ENCODE measurements at regions not wholly inside any gene's neighbourhood (a gene's known extent, or its start where the extent isn't known, plus 50 kb on each side); places are given as distances from the start of the nearest gene placed in this dataset.

GRCh38 chr11:109249597-109249996, 172.4 kb upstream of the C11orf87 start:
- ChIA-PET CTCF (no interaction called here), POLR2A (no interaction called here)
- Mint-ChIP-seq H3K27me3 (ENCODE audit: insufficient read depth, unreplicated experiment) (peaks cover 8% of the 10 kb centered on the region), H3K4me3 (ENCODE audit: unreplicated experiment) (no peak overlapping the region), H3K27ac (ENCODE audit: unreplicated experiment) (no peak overlapping the region), H3K4me1 (ENCODE audit: low read depth, unreplicated experiment) (no peaks in the 10 kb centered on the region), H3K36me3 (ENCODE audit: insufficient read depth, unreplicated experiment) (no peaks in the 10 kb centered on the region), H3K9me3 (ENCODE audit: unreplicated experiment) (no peaks in the 10 kb centered on the region)
- intact Hi-C loops (cut with micrococcal nuclease; ENCODE audit: unreplicated experiment): no loop called here
- H3K9me3 ChIP-seq: no peaks in the 10 kb centered on the region
- no peaks in the 10 kb centered on the region for H3K4me1 ChIP-seq
- H3K27me3 ChIP-seq (replicated peaks; ENCODE audit: control insufficient read depth, insufficient read depth, low read length): no peaks in the 10 kb centered on the region
- no peaks in the 10 kb centered on the region for H3K36me3 ChIP-seq (ENCODE audit: control insufficient read depth, insufficient read depth, low read length)
- TF ChIP-seq CTCF (IDR thresholded peaks at IDR 0.05; ENCODE audit: insufficient read depth in 1 of 2, low read depth in 1 of 2, low read length in 1 of 2, severe bottlenecking in 1 of 2, unreplicated experiment in 1 of 2): no peak
- BruUV-seq (replicated peaks): no TSS peak
- no peak for DNase-seq
- H3K4me3 ChIP-seq (ENCODE audit: low read depth, low read length): no peak overlapping the region

- Mint-ChIP-seq H3K27ac (ENCODE audit: unreplicated experiment) (no peak overlapping the region), H3K9me3 (ENCODE audit: unreplicated experiment) (no peaks in the 10 kb centered on the region), H3K4me1 (ENCODE audit: low read depth, unreplicated experiment) (no peaks in the 10 kb centered on the region), H3K36me3 (ENCODE audit: insufficient read depth, unreplicated experiment) (no peaks in the 10 kb centered on the region), H3K27me3 (ENCODE audit: insufficient read depth, unreplicated experiment) (peaks cover 7% of the 10 kb centered on the region), H3K4me3 (ENCODE audit: unreplicated experiment) (no peak overlapping the region)
- no peak for DNase-seq
- no peaks in the 10 kb centered on the region for H3K4me1 ChIP-seq
- H3K9me3 ChIP-seq: no peaks in the 10 kb centered on the region
- no peak overlapping the region for H3K4me3 ChIP-seq (ENCODE audit: low read depth, low read length)
- ChIA-PET POLR2A (no interaction called here), CTCF (no interaction called here)
- no peak for TF ChIP-seq CTCF (IDR thresholded peaks at IDR 0.05; ENCODE audit: insufficient read depth in 1 of 2, low read depth in 1 of 2, low read length in 1 of 2, severe bottlenecking in 1 of 2, unreplicated experiment in 1 of 2)
- H3K27me3 ChIP-seq (replicated peaks; ENCODE audit: control insufficient read depth, insufficient read depth, low read length): no peaks in the 10 kb centered on the region
- no peaks in the 10 kb centered on the region for H3K36me3 ChIP-seq (ENCODE audit: control insufficient read depth, insufficient read depth, low read length)
- intact Hi-C loops (cut with micrococcal nuclease; ENCODE audit: unreplicated experiment): no loop called here
- no TSS peak for BruUV-seq (replicated peaks)
Measured at GRCh38 chr11:109251230-109251629, 170.8 kb upstream of the C11orf87 start.

- Histone ChIP-seq H3K36me3 (ENCODE audit: control insufficient read depth, insufficient read depth, low read length) (no peaks in the 10 kb centered on the region), H3K4me3 (ENCODE audit: low read depth, low read length) (no peak overlapping the region), H3K9me3 (0 out of 2 replicates have a peak, but pooled peaks cover 3% of the 10 kb centered on the region), H3K27me3 (replicated peaks; ENCODE audit: control insufficient read depth, insufficient read depth, low read length) (no peaks in the 10 kb centered on the region), H3K4me1 (no peaks in the 10 kb centered on the region)
- no peak for TF ChIP-seq CTCF (IDR thresholded peaks at IDR 0.05; ENCODE audit: insufficient read depth in 1 of 2, low read depth in 1 of 2, low read length in 1 of 2, severe bottlenecking in 1 of 2, unreplicated experiment in 1 of 2)
- CTCF ChIA-PET: no interaction called here
- Mint-ChIP-seq H3K36me3 (ENCODE audit: insufficient read depth, unreplicated experiment) (no peaks in the 10 kb centered on the region), H3K9me3 (ENCODE audit: unreplicated experiment) (peaks cover 23% of the 10 kb centered on the region), H3K4me1 (ENCODE audit: low read depth, unreplicated experiment) (no peaks in the 10 kb centered on the region), H3K27me3 (ENCODE audit: insufficient read depth, unreplicated experiment) (peaks cover 4% of the 10 kb centered on the region), H3K4me3 (ENCODE audit: unreplicated experiment) (no peak overlapping the region), H3K27ac (ENCODE audit: unreplicated experiment) (no peak overlapping the region)
- DNase-seq: no peak
- BruUV-seq (replicated peaks): no TSS peak
- intact Hi-C loops (cut with micrococcal nuclease; ENCODE audit: unreplicated experiment): no loop called here
- POLR2A ChIA-PET: no interaction called here
Measured at GRCh38 chr11:109264128-109264527, 157.9 kb upstream of the C11orf87 start.
